Spleen (tissue), 7 donors: ENCODE measurements at regions not wholly inside any gene's neighbourhood (a gene's known extent, or its start where the extent isn't known, plus 50 kb on each side); places are given as distances from the start of the nearest gene placed in this dataset.
"Not testable (repeated sequence)": the region's sequence is repeated elsewhere in the genome, so short reads cannot be mapped to it uniquely, and the experiment has no call there.

ENCODE experiments used
- POLR2A ChIP-seq, 3 donors: fragments of 450-650 bp; IDR thresholded peaks; one replicate each; pipeline ENCODE4 v1.5.1; 2017; ENCODE audit warnings: antibody characterized with exemption in 3 of 3, mild to moderate bottlenecking in 1 of 3
- POLR2AphosphoS5 ChIP-seq, 3 donors: sonication (generic); formaldehyde crosslinking; IDR thresholded peaks; one replicate each; pipeline ENCODE4 v1.5.1; 2017; ENCODE audit warnings: antibody characterized with exemption in 3 of 3
- TF ChIP-seq, protein P1 (sequence below), 11 experiments: fragments of 200-600 bp in 7 of 11; fragments of 450-650 bp in 4 of 11; sonication (generic) in 4 of 11; IDR thresholded peaks in 8 of 11; conservative IDR thresholded peaks in 3 of 11; 1 replicate in 7 of 11; 2 replicates in 4 of 11; pipeline versions ENCODE4 v1.4.0 to v1.8.0; 2016 to 2021; ENCODE audit warnings: antibody characterized with exemption in 11 of 11, inconsistent platforms in 4 of 11, mild to moderate bottlenecking in 1 of 11
- donor health status: DM: no; HTN: no; CAD: no; lungs with moderate emphysema.
- donor health status: DM: no; HTN: no; CAD: no.
- donor health status: DM: no; HTN: no; CAD: no.

DNA sequence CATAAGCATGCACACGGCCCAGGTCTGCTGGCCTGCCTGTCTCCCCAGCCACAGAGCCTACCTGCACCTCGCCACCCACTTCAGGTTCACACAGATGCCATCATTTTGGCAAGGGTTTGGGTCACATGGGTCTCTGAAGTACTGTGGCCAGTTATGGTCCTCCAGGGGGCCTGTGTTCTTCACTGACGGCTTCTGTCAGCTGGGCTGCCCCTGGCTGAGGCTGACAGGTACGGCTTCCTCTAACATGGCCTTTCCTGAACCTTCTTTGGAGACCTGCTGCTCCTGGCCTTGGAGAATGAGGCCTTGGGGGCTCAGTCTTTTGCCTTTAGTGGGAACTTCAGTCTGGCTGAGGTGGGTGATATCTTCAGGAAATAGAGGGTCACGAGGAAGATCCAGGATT, 835.9 kb downstream of the SPATA31A1 start:
- TF ChIP-seq, protein P1, sequence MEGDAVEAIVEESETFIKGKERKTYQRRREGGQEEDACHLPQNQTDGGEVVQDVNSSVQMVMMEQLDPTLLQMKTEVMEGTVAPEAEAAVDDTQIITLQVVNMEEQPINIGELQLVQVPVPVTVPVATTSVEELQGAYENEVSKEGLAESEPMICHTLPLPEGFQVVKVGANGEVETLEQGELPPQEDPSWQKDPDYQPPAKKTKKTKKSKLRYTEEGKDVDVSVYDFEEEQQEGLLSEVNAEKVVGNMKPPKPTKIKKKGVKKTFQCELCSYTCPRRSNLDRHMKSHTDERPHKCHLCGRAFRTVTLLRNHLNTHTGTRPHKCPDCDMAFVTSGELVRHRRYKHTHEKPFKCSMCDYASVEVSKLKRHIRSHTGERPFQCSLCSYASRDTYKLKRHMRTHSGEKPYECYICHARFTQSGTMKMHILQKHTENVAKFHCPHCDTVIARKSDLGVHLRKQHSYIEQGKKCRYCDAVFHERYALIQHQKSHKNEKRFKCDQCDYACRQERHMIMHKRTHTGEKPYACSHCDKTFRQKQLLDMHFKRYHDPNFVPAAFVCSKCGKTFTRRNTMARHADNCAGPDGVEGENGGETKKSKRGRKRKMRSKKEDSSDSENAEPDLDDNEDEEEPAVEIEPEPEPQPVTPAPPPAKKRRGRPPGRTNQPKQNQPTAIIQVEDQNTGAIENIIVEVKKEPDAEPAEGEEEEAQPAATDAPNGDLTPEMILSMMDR (IDR thresholded peaks at IDR 0.05 in 8 of 11, conservative IDR thresholded peaks at IDR 0.05 in 3 of 11), result not testable (repeated sequence)
- not testable (repeated sequence) for TF ChIP-seq POLR2AphosphoS5, POLR2A (IDR thresholded peaks at IDR 0.05)
